ENCODE measurements at regions not wholly inside any gene's neighbourhood (a gene's known extent, or its start where the extent isn't known, plus 50 kb on each side); places are given as distances from the start of the nearest gene placed in this dataset.
"Not testable (repeated sequence)": the region's sequence is repeated elsewhere in the genome, so short reads cannot be mapped to it uniquely, and the experiment has no call there.

- DNase-seq (ENCODE audit: low read depth in 2 of 3, low spot score in 1 of 3), result no peak
These were observed 270.0 kb downstream of the CYRIA start for GRCh38 chr2:16395601-16396000.

GRCh38 chr2:16394986-16395550 lies 270.6 kb downstream of the CYRIA start:
- DNase-seq (ENCODE audit: low read depth in 2 of 3, low spot score in 1 of 3), result no peak

GRCh38 chr2:16394072-16394985 lies 271.3 kb downstream of the CYRIA start:
- DNase-seq (ENCODE audit: low read depth in 2 of 3, low spot score in 1 of 3), result no peak

GRCh38 chr2:16393500-16394071 lies 272.0 kb downstream of the CYRIA start:
- no peak for DNase-seq (ENCODE audit: low read depth in 2 of 3, low spot score in 1 of 3)

- no peak for DNase-seq (ENCODE audit: low read depth in 2 of 3, low spot score in 1 of 3)
These were observed 272.8 kb downstream of the CYRIA start for GRCh38 chr2:16392647-16393499.

GRCh38 chr2:16391986-16392385 lies 273.6 kb downstream of the CYRIA start:
- DNase-seq (ENCODE audit: low read depth in 2 of 3, low spot score in 1 of 3), result no peak

- no peak for DNase-seq (ENCODE audit: low read depth in 2 of 3, low spot score in 1 of 3)
These were observed 275.1 kb downstream of the CYRIA start for GRCh38 chr2:16390561-16390960.

GRCh38 chr2:16389611-16390010 lies 276.0 kb downstream of the CYRIA start:
- DNase-seq (ENCODE audit: low read depth in 2 of 3, low spot score in 1 of 3), result no peak

- DNase-seq (ENCODE audit: low read depth in 2 of 3, low spot score in 1 of 3), result not testable (repeated sequence)
These were observed 277.3 kb downstream of the CYRIA start for GRCh38 chr2:16388199-16388830.

- no peak for DNase-seq (ENCODE audit: low read depth in 2 of 3, low spot score in 1 of 3)
These were observed 278.1 kb downstream of the CYRIA start for GRCh38 chr2:16387461-16387984.

GRCh38 chr2:16386431-16386830 lies 279.2 kb downstream of the CYRIA start:
- no peak for DNase-seq (ENCODE audit: low read depth in 2 of 3, low spot score in 1 of 3)

- no peak for DNase-seq (ENCODE audit: low read depth in 2 of 3, low spot score in 1 of 3)
These were observed 279.6 kb downstream of the CYRIA start for GRCh38 chr2:16386031-16386430.

GRCh38 chr2:16385341-16385740 lies 280.3 kb downstream of the CYRIA start:
- no peak for DNase-seq (ENCODE audit: low read depth in 2 of 3, low spot score in 1 of 3)

- no peak for DNase-seq (ENCODE audit: low read depth in 2 of 3, low spot score in 1 of 3)
These were observed 282.2 kb downstream of the CYRIA start for GRCh38 chr2:16383411-16383810.

GRCh38 chr2:16382451-16382850 lies 283.2 kb downstream of the CYRIA start:
- DNase-seq (ENCODE audit: low read depth in 2 of 3, low spot score in 1 of 3), result no peak

- no peak for DNase-seq (ENCODE audit: low read depth in 2 of 3, low spot score in 1 of 3)
These were observed 284.1 kb downstream of the CYRIA start for GRCh38 chr2:16381511-16381910.

GRCh38 chr2:16379901-16380300 lies 285.7 kb downstream of the CYRIA start:
- not testable (repeated sequence) for DNase-seq (ENCODE audit: low read depth in 2 of 3, low spot score in 1 of 3)

- not testable (repeated sequence) for DNase-seq (ENCODE audit: low read depth in 2 of 3, low spot score in 1 of 3)
These were observed 286.6 kb downstream of the CYRIA start for GRCh38 chr2:16379061-16379460.

GRCh38 chr2:16378031-16378430 lies 287.6 kb downstream of the CYRIA start:
- DNase-seq (ENCODE audit: low read depth in 2 of 3, low spot score in 1 of 3), result no peak

GRCh38 chr2:16375981-16376380 lies 289.7 kb downstream of the CYRIA start:
- DNase-seq (ENCODE audit: low read depth in 2 of 3, low spot score in 1 of 3), result no peak

- no peak for DNase-seq (ENCODE audit: low read depth in 2 of 3, low spot score in 1 of 3)
These were observed 290.3 kb downstream of the CYRIA start for GRCh38 chr2:16375351-16375750.
